Activated CD4-positive, alpha-beta T cell treated with anti-CD3 and anti-CD28 coated beads, Interleukin-2, amount 50 U/mL, for 4 hours (primary cell): ENCODE measurements at regions not wholly inside any gene's neighbourhood (a gene's known extent, or its start where the extent isn't known, plus 50 kb on each side); places are given as distances from the start of the nearest gene placed in this dataset.
"Not testable (repeated sequence)": the region's sequence is repeated elsewhere in the genome, so short reads cannot be mapped to it uniquely, and the experiment has no call there.

Source experiments
- DNase-seq, 2 experiments: peaks; one replicate each; pipeline ENCODE4 v3.0.0-alpha.2; 2020

GRCh38 chr17:34472363-34472762 lies 107.0 kb upstream of the TMEM132E start:
- DNase-seq: no peak

GRCh38 chr17:34471278-34471677 lies 108.1 kb upstream of the TMEM132E start:
- DNase-seq: not testable (repeated sequence)

GRCh38 chr17:34465789-34466188 lies 102.8 kb upstream of the CCL1 start:
- no peak for DNase-seq

- DNase-seq: no peak
Measured at GRCh38 chr17:34464812-34465211, 101.8 kb upstream of the CCL1 start.

GRCh38 chr17:34458266-34458665 lies 95.2 kb upstream of the CCL1 start:
- DNase-seq: no peak

- DNase-seq: no peak
Measured at GRCh38 chr17:34456121-34456520, 93.1 kb upstream of the CCL1 start.

GRCh38 chr17:34452769-34453168 lies 89.7 kb upstream of the CCL1 start:
- no peak for DNase-seq

- DNase-seq: no peak
Measured at GRCh38 chr17:34451313-34451712, 88.3 kb upstream of the CCL1 start.

- no peak for DNase-seq
Measured at GRCh38 chr17:34447406-34447805, 84.4 kb upstream of the CCL1 start.

- no peak for DNase-seq
Measured at GRCh38 chr17:34445101-34445500, 82.1 kb upstream of the CCL1 start.

GRCh38 chr17:34443619-34444469 lies 80.8 kb upstream of the CCL1 start:
- DNase-seq: no peak

GRCh38 chr17:34442387-34443111 lies 79.5 kb upstream of the CCL1 start:
- no peak for DNase-seq

GRCh38 chr17:34437188-34437587 lies 74.2 kb upstream of the CCL1 start:
- DNase-seq: no peak

GRCh38 chr17:34436607-34437006 lies 73.6 kb upstream of the CCL1 start:
- DNase-seq: no peak

GRCh38 chr17:34435182-34435928 lies 72.3 kb upstream of the CCL1 start:
- DNase-seq: no peak

GRCh38 chr17:34434052-34434451 lies 71.0 kb upstream of the CCL1 start:
- no peak for DNase-seq

- DNase-seq: no peak
Measured at GRCh38 chr17:34424814-34425491, 61.9 kb upstream of the CCL1 start.

GRCh38 chr17:34423978-34424813 lies 61.2 kb upstream of the CCL1 start:
- no peak for DNase-seq

GRCh38 chr17:34423315-34423714 lies 60.3 kb upstream of the CCL1 start:
- DNase-seq: not testable (repeated sequence)

GRCh38 chr17:34420900-34421299 lies 57.9 kb upstream of the CCL1 start:
- no peak for DNase-seq

- DNase-seq: peak; percentile 46 to 51
Measured at GRCh38 chr17:34420254-34420766, 57.3 kb upstream of the CCL1 start.

- no peak for DNase-seq
Measured at GRCh38 chr17:34416116-34416515, 53.1 kb upstream of the CCL1 start.
